ENCODE measurements at regions not wholly inside any gene's neighbourhood (a gene's known extent, or its start where the extent isn't known, plus 50 kb on each side); places are given as distances from the start of the nearest gene placed in this dataset.

DNA sequence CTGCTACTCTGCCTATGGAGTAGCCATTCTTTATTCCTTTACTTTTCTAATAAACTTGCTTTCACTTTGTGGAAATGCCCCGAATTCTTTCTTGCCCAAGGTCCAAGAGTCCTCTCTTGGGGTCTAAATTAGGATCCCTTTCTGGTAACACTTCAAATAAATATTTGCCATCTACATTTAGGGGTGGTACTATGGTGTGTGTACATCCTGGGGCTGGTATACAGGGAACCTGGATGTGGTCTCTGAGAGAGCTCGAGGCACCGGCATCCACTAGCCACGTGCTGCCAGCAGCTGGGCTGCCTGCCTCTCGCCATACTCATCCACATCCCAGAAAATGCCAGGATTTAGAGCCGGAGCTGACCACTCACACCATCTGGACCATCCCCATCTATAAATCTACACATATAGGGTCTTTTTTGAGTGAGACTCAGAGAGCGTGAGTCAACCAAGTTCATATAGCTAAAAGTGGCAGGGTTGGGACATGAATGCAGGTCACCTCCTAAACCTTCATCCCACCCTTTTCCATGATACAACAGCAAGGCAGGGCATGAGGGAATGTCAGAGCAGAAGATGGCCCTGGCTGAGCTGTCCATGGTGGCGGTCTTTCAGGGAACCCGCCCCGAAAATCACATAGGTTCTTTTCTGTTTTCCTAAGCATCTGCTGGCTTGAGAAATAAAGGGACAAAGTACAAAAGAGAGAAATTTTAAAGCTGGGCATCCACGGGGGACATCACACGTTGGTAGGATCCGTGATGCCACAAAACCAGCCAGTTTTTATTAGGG, 76.6 kb upstream of the F3 start:
- TF ChIP-seq EZH2phosphoT487 (IDR thresholded peaks at IDR 0.05; ENCODE audit: borderline replicate concordance) (no peak), CTCF (conservative IDR thresholded peaks at IDR 0.05; ENCODE audit: low read length) (no peak)
- Histone ChIP-seq H3K4me1 (ENCODE audit: insufficient read depth, low read length, poor library complexity, severe bottlenecking) (peaks cover 4% of the 10 kb centered on the region), H3K27me3 (ENCODE audit: insufficient read depth, low read length, poor library complexity, severe bottlenecking) (no peaks in the 10 kb centered on the region), H3K9me3 (ENCODE audit: insufficient read depth, low read depth, low read length) (no peaks in the 10 kb centered on the region), H3F3A (ENCODE audit: low read depth) (no peaks in the 10 kb centered on the region), H3K4me2 (ENCODE audit: low read depth, low read length, poor library complexity, severe bottlenecking) (no peak overlapping the region), H3K9ac (ENCODE audit: low read depth, low read length, poor library complexity, severe bottlenecking) (no peak overlapping the region), H4K20me1 (ENCODE audit: insufficient read depth, low read length, poor library complexity, severe bottlenecking) (no peaks in the 10 kb centered on the region), H3K9me2 (replicated peaks; ENCODE audit: low read depth, low read length) (no peaks in the 10 kb centered on the region), H3K4me3 (ENCODE audit: low read length, poor library complexity, severe bottlenecking) (no peak overlapping the region), H3K36me3 (ENCODE audit: insufficient read depth, low read length) (no peaks in the 10 kb centered on the region), H2AFZ (ENCODE audit: low read length) (no peak overlapping the region), H3K79me2 (ENCODE audit: insufficient read depth, low read length) (no peaks in the 10 kb centered on the region)

- Histone ChIP-seq H3K36me3 (ENCODE audit: insufficient read depth, low read length) (no peaks in the 10 kb centered on the region), H3K4me2 (ENCODE audit: low read depth, low read length, poor library complexity, severe bottlenecking) (no peak overlapping the region), H3K4me1 (ENCODE audit: insufficient read depth, low read length, poor library complexity, severe bottlenecking) (peaks cover 4% of the 10 kb centered on the region), H4K20me1 (ENCODE audit: insufficient read depth, low read length, poor library complexity, severe bottlenecking) (no peaks in the 10 kb centered on the region), H3K79me2 (ENCODE audit: insufficient read depth, low read length) (no peaks in the 10 kb centered on the region), H2AFZ (ENCODE audit: low read length) (no peak overlapping the region), H3K4me3 (ENCODE audit: low read length, poor library complexity, severe bottlenecking) (no peak overlapping the region), H3K9me2 (replicated peaks; ENCODE audit: low read depth, low read length) (no peaks in the 10 kb centered on the region), H3K9ac (ENCODE audit: low read depth, low read length, poor library complexity, severe bottlenecking) (no peak overlapping the region), H3K9me3 (ENCODE audit: insufficient read depth, low read depth, low read length) (no peaks in the 10 kb centered on the region), H3F3A (ENCODE audit: low read depth) (no peaks in the 10 kb centered on the region), H3K27me3 (ENCODE audit: insufficient read depth, low read length, poor library complexity, severe bottlenecking) (no peaks in the 10 kb centered on the region)
- TF ChIP-seq CTCF (conservative IDR thresholded peaks at IDR 0.05; ENCODE audit: low read length) (no peak), EZH2phosphoT487 (IDR thresholded peaks at IDR 0.05; ENCODE audit: borderline replicate concordance) (no peak)
Observed at GRCh38 chr1:94617134-94617805, 75.7 kb upstream of the F3 start.

DNA sequence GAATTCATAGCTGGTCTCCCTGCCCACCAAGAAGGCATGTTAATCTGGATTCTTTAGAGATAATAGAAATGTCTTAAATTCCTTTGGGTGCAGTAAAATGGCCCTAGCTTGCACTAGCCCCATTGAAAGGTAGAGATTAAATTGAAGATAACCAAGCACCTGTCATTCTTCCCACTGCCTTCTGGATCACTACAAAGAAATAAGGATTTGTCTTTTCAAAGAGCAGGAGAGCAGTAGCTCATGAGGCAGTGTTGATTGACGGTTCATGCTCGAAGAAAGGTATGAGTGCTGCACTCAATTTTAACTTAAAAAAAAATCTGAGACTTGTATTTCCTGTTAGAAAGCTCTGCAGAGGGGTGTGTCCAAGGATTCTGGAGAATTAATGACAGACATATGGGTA, 74.9 kb upstream of the F3 start:
- H4K20me1 ChIP-seq (ENCODE audit: insufficient read depth, low read length, poor library complexity, severe bottlenecking): no peaks in the 10 kb centered on the region
- no peak overlapping the region for H3K4me2 ChIP-seq (ENCODE audit: low read depth, low read length, poor library complexity, severe bottlenecking)
- peaks cover 5% of the 10 kb centered on the region for H3K4me1 ChIP-seq (ENCODE audit: insufficient read depth, low read length, poor library complexity, severe bottlenecking)
- no peaks in the 10 kb centered on the region for H3K27me3 ChIP-seq (ENCODE audit: insufficient read depth, low read length, poor library complexity, severe bottlenecking)
- TF ChIP-seq EZH2phosphoT487 (IDR thresholded peaks at IDR 0.05; ENCODE audit: borderline replicate concordance) (no peak), CTCF (conservative IDR thresholded peaks at IDR 0.05; ENCODE audit: low read length) (no peak)
- H3K79me2 ChIP-seq (ENCODE audit: insufficient read depth, low read length): no peaks in the 10 kb centered on the region
- H2AFZ ChIP-seq (ENCODE audit: low read length): no peak overlapping the region
- no peaks in the 10 kb centered on the region for H3K36me3 ChIP-seq (ENCODE audit: insufficient read depth, low read length)
- no peak overlapping the region for H3K9ac ChIP-seq (ENCODE audit: low read depth, low read length, poor library complexity, severe bottlenecking)
- no peaks in the 10 kb centered on the region for H3F3A ChIP-seq (ENCODE audit: low read depth)
- no peak overlapping the region for H3K4me3 ChIP-seq (ENCODE audit: low read length, poor library complexity, severe bottlenecking)
- H3K9me3 ChIP-seq (ENCODE audit: insufficient read depth, low read depth, low read length): no peaks in the 10 kb centered on the region
- no peaks in the 10 kb centered on the region for H3K9me2 ChIP-seq (replicated peaks; ENCODE audit: low read depth, low read length)
